ENCODE measurements at regions not wholly inside any gene's neighbourhood (a gene's known extent, or its start where the extent isn't known, plus 50 kb on each side); places are given as distances from the start of the nearest gene placed in this dataset.

- dilution Hi-C loops (cut with MboI; ENCODE audit: extremely low pct_ligation_motif_present, low sequenced_read_pairs): no loop called here
- no peak for FAIRE-seq
- Histone ChIP-seq H3K4me2 (ENCODE audit: insufficient read depth, low read length) (no peak overlapping the region), H3K9me1 (replicated peaks; ENCODE audit: control insufficient read depth, extremely low read depth, insufficient read depth, low read length) (no peaks in the 10 kb centered on the region), H3K79me2 (ENCODE audit: control insufficient read depth, insufficient read depth, low read length) (no peaks in the 10 kb centered on the region), H3K9me3 (replicated peaks; ENCODE audit: control insufficient read depth, insufficient read depth, low read length) (peaks cover 2% of the 10 kb centered on the region), H3K36me3 (ENCODE audit: control insufficient read depth in 2 of 2, extremely low read depth in 1 of 2, insufficient read depth in 2 of 2, low read length in 2 of 2) (no peaks in the 10 kb centered on the region), H4K20me1 (replicated peaks; ENCODE audit: control insufficient read depth, extremely low read depth, insufficient read depth, low read length) (no peaks in the 10 kb centered on the region), H3K27me3 (ENCODE audit: control insufficient read depth in 2 of 2, insufficient read depth in 2 of 2, low read length in 2 of 2) (no peaks in the 10 kb centered on the region), H3K9ac (replicated peaks; ENCODE audit: extremely low read depth, insufficient read depth, low read length) (no peak overlapping the region), H2AFZ (ENCODE audit: low read depth, low read length) (no peak overlapping the region), H3K27ac (ENCODE audit: insufficient read depth, low read depth, low read length) (no peak overlapping the region), H3K4me3 (replicated peaks in 1 of 3; ENCODE audit: insufficient read depth in 1 of 3, low read depth in 1 of 3, low read length in 3 of 3) (no peak overlapping the region), H3K4me1 (ENCODE audit: control insufficient read depth, extremely low read depth, insufficient read depth, low read length) (no peaks in the 10 kb centered on the region)
- POLR2A ChIA-PET: no interaction called here
- CTCF ChIA-PET: no interaction called here
- no TSS peak for BruUV-seq (replicated peaks)
- intact Hi-C loops (cut with micrococcal nuclease): no loop called here
- TF ChIP-seq POLR2A (IDR thresholded peaks at IDR 0.05; ENCODE audit: low read depth, low read length) (no peak), EZH2 (IDR thresholded peaks at IDR 0.05; ENCODE audit: borderline replicate concordance, low read depth, low read length, severe bottlenecking) (no peak), MAX (IDR thresholded peaks at IDR 0.05; ENCODE audit: insufficient read depth, insufficient read length) (no peak), MYC (IDR thresholded peaks at IDR 0.05; ENCODE audit: low read depth, low read length) (no peak), JUN (IDR thresholded peaks at IDR 0.05; ENCODE audit: borderline replicate concordance, insufficient read depth, insufficient read length, low read depth) (no peak), POLR2AphosphoS5 (IDR thresholded peaks at IDR 0.05; ENCODE audit: insufficient read depth, low read depth, low read length) (no peak), CTCF (IDR thresholded peaks at IDR 0.05; ENCODE audit: extremely low read depth in 1 of 2, insufficient read depth in 1 of 2, low read depth in 1 of 2, low read length in 2 of 2) (no peak), GATA2 (IDR thresholded peaks at IDR 0.05; ENCODE audit: insufficient read depth, insufficient read length, low read depth, low read length) (no peak), FOS (IDR thresholded peaks at IDR 0.05; ENCODE audit: borderline replicate concordance, insufficient read depth, low read length) (no peak)
- no peak for DNase-seq (ENCODE audit: low read depth, low spot score)
These were observed 162.6 kb downstream of the SALL1 start for GRCh38 chr16:50988441-50988840.

All from endothelial cell of umbilical vein (primary cell).